NCI-H460 (cell line): ENCODE measurements at regions not wholly inside any gene's neighbourhood (a gene's known extent, or its start where the extent isn't known, plus 50 kb on each side); places are given as distances from the start of the nearest gene placed in this dataset.

ENCODE experiments used
- DNase-seq: peaks from one replicate; pipeline ENCODE4 v3.0.0-alpha.2; 2016; ENCODE audit warnings: low read depth; ENCODE audit errors: extremely low read depth

DNA sequence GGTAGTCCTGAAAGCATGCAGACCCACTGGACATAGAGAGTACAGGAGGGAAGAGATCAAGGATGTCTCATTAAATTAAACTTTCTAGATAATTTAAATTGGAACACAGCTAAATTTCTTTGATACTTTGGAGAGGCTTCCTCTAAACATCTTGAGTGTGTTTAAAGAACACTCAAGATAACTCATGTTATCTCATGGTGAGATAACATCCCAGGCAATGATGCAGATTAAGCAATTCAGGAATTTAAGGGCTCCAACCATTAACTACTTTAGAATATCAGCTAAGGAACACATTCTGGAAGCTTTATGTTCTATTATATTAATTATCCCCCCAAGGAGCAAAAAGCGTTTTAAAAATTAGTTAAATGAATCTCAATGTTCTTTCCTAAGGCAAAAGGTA, 289.2 kb upstream of the RUNX1 start:
- DNase-seq = no peak

DNA sequence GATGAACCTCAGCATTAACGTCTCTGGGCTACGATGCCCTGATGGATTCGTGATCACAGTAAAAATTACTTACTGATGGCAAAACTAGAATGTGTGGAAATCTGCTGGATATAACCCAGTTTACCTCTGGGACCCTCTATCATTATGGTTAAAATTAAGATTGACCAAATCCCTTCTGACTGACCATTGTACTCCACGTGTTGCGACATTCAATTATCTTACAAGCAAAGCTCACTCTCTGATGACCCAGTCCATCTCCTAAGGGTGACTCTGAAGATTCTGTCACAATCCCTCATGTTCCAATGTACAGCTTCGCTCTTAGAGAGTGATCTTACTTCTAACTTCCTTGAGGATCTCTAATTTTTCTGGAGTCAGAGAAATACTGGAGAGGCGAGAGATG, 288.5 kb upstream of the RUNX1 start:
- no peak for DNase-seq

DNA sequence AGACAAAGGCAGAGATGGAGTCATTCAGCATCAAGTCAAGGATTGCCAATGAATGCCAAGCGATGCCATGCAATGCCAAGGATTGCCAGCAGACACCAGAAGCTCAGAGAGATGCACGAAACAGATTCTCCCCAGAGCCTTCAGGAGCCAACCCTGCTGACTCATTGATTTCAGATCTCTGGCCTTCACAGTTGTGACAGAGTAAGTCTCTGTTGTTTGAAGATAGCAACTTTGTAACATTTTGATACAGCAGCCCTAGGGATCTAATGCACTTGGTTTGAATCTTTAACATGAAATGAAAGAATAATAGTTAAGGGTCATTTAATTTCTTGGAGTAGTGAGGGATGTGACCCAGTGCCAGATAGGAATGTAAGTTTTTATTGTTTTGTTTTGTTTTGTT, 287.4 kb upstream of the RUNX1 start:
- no peak for DNase-seq

- DNase-seq = no peak
These were observed 286.9 kb upstream of the RUNX1 start for GRCh38 chr21:35335951-35336446.

- no peak for DNase-seq
These were observed 284.9 kb upstream of the RUNX1 start for GRCh38 chr21:35333831-35334618.

- DNase-seq = no peak
These were observed 283.8 kb upstream of the RUNX1 start for GRCh38 chr21:35332841-35333426.

- no peak for DNase-seq
These were observed 281.0 kb upstream of the RUNX1 start for GRCh38 chr21:35329940-35330660.

DNA sequence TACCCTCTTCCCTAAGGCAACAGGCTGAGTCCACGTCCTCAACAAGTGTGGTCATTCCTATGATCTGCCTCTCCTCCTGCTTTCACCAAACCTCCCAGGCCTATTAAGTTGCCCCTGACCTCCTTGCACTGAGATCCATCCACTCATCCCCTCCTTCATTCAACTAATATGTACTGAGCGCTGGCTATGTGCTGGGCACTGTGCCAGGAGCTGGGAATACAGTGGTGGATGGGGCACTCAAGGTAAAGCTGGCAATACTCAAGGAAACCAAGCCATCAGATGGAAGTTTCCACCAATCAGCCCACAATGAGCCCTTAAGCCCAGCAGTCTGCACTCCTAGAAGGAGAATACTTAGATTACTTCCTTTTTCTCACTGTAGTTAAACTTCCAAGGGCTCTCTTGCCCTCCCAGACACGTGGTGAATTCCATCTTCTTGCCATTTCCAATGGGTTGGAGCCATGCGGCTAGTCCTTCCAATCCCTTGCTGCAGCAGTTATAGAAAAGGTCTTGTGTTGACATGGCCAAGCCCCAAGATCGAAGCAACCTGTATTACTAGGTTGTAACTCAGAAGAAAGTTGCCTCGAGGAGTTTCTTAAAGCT, 279.9 kb upstream of the RUNX1 start:
- no peak for DNase-seq

DNA sequence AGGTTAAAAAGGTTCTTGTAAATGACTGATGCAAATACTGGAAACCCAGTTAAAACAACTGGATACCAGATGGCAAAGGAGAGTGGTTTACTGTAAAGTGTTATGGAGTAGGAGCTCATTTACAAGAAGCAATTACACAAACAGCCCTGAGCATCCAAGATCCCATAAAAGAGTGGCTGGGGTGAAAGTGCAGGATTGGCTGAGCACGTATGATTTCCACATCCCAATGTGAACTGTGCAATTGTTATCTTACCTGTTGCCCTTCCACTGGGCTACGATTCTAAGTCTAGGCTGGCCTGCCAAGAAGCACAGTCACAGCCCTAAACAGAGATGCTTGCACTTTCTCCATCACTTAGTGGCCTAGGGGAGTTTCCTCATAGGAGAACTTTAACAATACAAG, 277.6 kb upstream of the RUNX1 start:
- DNase-seq = no peak

GRCh38 chr21:35325953-35326352, 276.9 kb upstream of the RUNX1 start:
- no peak for DNase-seq

DNA sequence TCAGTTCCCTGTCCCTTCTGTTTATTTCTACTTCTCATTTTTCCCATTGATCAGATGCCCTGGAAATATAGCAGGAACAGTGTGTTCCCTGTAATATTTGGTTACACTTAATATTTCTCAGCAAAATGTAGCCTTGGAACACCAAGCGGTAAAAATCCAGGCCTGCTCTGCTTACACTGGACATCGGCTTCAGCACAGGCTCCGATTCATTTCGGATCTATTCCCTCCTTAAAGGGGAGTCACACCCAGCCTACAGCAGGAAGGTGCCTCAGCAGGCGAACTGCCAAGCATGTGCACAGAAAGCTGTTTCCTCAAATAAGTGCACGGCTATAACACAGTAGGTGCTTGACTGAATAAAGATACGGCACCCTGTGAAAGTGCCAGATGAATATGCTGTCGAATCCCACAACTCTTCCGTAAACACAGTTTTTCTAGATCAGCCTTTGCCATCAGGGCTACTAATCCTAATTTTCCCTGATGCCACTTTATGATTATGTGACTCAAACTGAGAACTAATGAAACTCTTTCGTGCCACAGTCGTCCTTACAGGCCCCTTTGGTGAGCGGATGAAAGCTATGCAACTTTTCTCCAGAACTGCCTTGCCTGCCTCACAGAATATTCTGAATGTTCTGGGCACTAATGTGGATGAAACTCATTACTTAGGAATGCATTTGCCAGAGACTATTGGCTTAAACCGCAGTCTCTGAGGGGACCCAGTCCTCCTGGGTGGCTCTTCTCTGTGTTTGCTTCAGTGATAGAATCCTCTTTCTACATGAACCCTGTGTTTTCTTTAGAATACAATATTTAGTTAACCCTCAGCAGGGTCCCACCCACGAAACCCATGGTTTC, 275.5 kb upstream of the RUNX1 start:
- no peak for DNase-seq

DNA sequence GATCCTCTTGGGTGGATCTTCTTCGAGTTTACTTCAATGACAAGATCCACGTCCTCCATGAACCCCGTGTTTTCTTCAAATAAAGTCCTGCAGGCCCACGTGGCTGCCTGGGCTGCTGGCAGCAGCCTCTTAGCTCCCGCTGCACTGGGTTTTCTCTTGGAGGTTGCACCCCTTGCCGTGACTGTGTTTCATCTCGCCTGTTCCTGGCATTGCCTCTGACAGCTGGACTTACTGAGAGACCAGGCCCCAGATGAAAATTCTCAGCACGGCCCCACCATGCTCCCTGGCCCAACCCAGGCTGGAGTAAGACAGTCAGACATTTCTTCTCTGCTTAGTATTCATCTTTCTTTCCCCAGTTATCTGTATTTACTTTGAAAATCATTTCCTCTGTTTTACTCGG, 274.8 kb upstream of the RUNX1 start:
- DNase-seq = no peak

DNA sequence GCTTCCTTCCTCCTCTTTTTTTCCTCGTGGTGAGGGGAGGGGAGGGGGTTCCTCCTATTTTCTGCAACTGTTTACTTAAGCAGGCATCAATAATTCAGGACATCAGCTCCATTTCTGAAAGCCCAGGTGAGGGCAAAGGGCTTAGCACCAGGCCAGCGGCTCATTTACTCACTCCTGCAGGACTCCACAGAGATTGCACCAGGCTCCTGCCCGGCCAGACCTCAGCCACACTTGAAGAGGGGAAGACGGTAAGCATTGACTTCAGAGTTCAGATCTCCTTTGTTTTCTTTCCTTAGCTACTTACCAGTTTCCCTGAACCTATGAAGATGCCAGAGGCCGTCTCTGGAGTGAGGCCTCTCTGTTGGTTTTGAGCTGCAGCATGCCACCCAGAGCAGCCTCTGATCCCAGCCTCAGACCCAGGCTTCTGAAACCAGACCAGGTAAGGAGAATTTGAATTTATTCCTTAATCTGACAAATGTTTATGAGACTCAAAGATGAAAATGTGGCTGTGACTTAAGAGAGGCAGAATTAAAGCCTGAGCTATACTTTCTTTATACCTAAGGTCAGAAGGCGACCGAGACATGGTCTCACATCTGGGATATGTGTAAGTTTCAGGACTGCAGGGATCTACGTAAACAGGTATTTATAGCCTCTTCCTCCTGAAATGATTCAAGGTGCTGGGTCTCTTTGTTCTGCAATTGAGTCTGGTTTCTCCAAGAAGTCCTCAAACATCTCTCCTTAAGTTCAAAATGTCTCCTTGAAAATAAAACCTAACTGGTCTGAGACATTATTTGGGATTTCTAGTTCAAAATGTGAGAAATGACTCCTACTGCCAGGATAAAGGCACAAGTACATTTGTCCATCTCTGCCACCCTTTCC, 272.5 kb upstream of the RUNX1 start:
- DNase-seq = no peak

DNA sequence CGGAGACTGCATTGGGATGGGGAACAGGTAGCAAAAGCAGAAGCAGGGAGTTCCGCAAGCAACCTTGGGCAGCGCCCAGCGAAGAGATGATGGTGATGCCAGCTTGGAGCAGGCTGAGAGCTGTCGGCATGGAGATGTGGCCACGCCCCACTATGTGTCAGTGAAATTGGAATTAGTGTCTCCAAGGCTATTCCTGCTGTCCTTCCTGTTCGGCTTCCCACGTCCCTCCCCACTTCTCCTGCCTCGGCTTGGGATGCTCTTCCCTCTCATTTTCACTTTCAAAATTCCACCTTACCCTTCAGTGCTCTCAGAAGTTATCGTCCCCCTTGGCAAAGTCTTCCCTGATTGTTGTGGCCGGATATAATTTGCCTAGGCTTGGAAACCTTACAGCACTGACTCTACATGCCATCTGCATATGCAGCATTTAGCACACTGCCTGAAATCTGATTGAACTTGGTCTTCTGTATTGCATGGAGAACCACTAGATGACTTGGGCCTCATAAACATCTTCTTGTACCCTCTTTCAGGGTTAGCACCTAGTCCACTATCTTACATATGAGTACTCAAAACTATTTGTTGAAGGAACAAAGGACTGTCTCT, 270.7 kb upstream of the RUNX1 start:
- no peak for DNase-seq

DNA sequence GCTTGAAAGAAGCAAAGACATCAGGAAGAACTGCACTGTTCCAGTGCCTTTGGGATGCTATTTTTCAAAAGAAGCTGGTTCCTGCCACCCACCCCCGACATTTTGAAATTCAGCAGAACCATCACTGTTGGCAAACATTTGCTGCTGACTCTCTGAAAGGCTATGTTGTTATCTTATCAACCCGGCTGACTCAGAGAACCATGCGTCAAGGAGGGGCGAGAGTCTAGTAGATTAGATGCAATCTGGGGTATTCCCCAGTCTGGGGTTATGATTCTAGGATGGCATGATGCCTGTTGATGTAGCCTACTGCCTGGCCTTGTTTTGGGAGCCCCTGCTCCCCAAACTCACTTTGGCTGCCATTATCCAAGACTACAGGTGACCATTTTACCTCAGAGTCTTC, 267.8 kb upstream of the RUNX1 start:
- no peak for DNase-seq

DNA sequence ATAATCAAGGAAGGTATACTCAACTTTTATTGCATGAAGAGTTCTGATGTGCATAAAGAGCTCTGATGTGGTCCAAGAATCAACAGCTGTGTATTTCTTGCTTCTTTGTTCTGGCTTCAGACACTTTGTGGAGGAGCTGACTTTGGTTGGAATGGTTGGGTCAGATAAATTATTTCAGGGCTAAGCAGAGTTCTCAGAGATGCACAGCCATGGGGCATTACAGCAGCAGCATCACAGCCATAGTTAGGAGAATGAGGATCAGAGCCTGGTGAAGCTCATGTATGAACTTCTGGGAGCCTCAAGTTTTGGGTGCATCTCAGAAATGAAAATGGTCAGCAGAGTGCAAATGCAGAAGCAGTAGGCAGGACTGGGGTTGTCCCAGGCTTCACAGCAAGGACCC, 267.4 kb upstream of the RUNX1 start:
- no peak for DNase-seq

DNA sequence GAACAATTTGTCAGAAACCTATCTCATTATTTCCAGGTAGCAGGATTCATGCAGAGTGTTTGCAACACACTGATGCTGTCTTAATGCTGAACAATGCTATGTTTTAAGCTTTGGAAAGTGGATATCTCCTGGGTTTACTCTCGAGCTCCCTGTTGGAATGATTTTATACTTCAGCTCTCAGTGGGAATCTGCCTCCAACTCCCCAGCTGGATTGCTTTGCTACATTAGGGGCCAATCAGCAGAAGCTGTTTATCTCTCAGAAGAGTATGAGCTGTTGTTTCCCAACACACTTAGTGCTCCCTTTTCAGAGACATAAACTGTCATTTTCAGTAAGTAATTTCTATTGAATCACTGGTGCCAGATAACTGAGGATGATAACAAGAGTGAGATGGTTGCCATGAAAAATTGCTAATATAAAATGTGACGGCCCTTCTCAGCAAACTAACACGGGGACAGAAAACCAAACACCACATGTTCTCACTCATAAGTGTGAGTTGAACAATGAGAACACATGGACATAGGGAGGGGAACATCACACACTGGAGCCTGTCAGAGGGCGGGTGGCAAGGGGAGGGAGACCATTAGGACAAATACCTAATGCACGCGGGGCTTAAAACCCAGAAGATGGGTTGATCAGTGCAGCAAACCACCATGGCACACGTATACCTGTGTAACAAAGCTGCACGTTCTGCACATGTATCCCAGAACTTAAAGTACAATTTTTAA, 265.9 kb upstream of the RUNX1 start:
- DNase-seq = no peak

- no peak for DNase-seq
These were observed 262.9 kb upstream of the RUNX1 start for GRCh38 chr21:35311985-35312384.
